GM23248 (cell line): ENCODE measurements at regions not wholly inside any gene's neighbourhood (a gene's known extent, or its start where the extent isn't known, plus 50 kb on each side); places are given as distances from the start of the nearest gene placed in this dataset.

Experiments used
- EZH2 ChIP-seq: fragments of 200-600 bp; sonication (generic); IDR thresholded peaks from 2 replicates; pipeline ENCODE4 v1.6.1; 2018; ENCODE audit warnings: antibody characterized with exemption, mild to moderate bottlenecking; ENCODE audit not compliant: insufficient read depth, poor library complexity, severe bottlenecking
- EZH2phosphoT487 ChIP-seq: fragments of 200-600 bp; sonication (generic); IDR thresholded peaks from 2 replicates; pipeline ENCODE4 v1.6.1; 2018; ENCODE audit warnings: antibody characterized with exemption, moderate library complexity, mild to moderate bottlenecking, low read depth; ENCODE audit not compliant: insufficient read depth

DNA sequence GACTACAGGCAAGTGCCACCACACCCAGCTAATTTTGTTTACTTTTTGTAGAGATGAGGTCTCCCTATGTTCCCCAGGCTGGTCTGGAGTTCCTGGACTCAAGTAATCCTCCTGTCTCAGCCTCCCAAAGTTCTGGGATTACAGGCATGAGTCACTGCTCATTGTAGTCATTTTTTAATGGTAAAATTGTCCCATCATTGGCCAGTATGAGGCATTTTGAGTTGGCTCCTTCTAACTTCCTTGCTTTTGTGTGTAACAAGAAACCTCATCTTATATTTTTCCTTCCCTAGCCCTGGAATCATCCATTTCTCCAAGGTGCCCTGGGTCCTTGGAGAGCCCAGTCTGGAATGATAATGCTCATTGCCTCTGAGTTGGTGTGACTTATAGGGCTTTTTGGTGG lies 148.5 kb downstream of the INHBB start:
- TF ChIP-seq EZH2phosphoT487, result no peak
- TF ChIP-seq EZH2, result no peak
